Central memory CD8-positive, alpha-beta T cell (primary cell): ENCODE measurements at regions not wholly inside any gene's neighbourhood (a gene's known extent, or its start where the extent isn't known, plus 50 kb on each side); places are given as distances from the start of the nearest gene placed in this dataset.

Source experiments
- ATAC-seq: fragments of 150-1000 bp; cut with Tn5 transposase; replicated peaks from 2 replicates; pipeline ENCODE4 v1.10.0; 2022; ENCODE audit warnings: mild to moderate bottlenecking, moderate FRiP score, moderate number of reproducible peaks; ENCODE audit not compliant: poor library complexity, severe bottlenecking; ENCODE audit errors: extremely low read depth
- DNase-seq, 2 donors: peaks; one replicate each; pipeline ENCODE4 v3.0.0; 2021; ENCODE audit warnings: low spot score in 2 of 2
- H3K27ac Mint-ChIP-seq: one replicate; pipeline ENCODE4 v1.8.0; 2022; ENCODE audit warnings: low read depth, mild to moderate bottlenecking, moderate library complexity, mixed read lengths
- H3K27me3 Mint-ChIP-seq: one replicate; pipeline ENCODE4 v1.8.0; 2022; ENCODE audit warnings: mixed read lengths
- H3K36me3 Mint-ChIP-seq: one replicate; pipeline ENCODE4 v1.8.0; 2022; ENCODE audit warnings: mild to moderate bottlenecking, moderate library complexity, mixed read lengths; ENCODE audit not compliant: insufficient read depth
- H3K4me1 Mint-ChIP-seq: one replicate; pipeline ENCODE4 v1.8.0; 2022; ENCODE audit warnings: mixed read lengths
- H3K4me3 Mint-ChIP-seq: one replicate; pipeline ENCODE4 v1.8.0; 2022; ENCODE audit warnings: mild to moderate bottlenecking, moderate library complexity, mixed read lengths
- H3K9me3 Mint-ChIP-seq: one replicate; pipeline ENCODE4 v1.8.0; 2022; ENCODE audit warnings: mixed read lengths

DNA sequence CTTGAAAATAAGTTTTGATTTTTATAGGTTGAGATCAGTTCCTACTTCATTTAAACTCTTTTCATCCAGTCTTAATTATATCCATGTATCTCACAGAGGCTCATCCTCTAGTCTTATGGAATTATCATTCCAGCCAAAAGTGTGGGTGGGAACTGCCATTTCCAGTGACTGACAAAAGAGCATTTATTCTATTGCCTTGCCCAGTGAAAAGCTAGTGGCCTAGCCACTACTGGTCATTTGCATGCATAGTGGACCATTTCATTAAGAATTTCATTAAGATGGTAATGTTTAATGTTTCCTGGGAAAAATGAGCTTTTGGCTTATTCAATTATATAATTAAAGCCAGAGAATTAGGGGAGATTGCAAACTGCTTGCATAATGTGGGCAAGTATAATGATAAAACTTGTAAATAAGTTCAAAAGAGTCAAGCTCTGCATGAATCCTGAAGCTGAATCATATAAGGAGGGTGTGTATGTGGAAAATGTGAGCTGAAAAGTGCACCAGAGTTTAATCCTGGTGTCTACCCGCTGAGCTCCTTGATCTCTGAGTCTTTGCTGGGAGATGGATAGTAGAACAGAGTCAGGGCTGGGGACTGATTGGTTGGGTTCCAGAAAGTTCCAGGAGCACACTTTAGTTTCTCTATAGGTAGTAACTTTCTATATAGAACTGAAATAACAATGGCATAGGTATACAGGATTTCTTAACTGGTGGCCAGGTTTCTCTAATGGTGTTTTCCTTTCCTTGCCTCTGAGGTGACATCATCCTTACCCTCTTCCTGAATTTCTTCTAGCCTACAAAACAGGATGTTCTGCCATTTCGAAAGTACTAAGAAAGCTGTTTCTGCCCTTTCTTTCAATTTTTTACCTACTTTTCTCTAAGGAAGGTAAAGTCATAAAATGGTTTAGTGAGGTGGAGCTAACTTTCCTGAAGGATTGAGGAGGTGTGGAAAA, 78.5 kb downstream of the KIF4B start:
- no peak for DNase-seq
- ATAC-seq = no peak
- no peaks in the 10 kb centered on the region for H3K36me3 Mint-ChIP-seq
- H3K4me1 Mint-ChIP-seq = no peaks in the 10 kb centered on the region
- no peak overlapping the region for H3K4me3 Mint-ChIP-seq
- no peak overlapping the region for H3K27ac Mint-ChIP-seq
- no peaks in the 10 kb centered on the region for H3K9me3 Mint-ChIP-seq
- H3K27me3 Mint-ChIP-seq = peaks cover 61% of the 10 kb centered on the region

- Mint-ChIP-seq H3K4me3 (no peak overlapping the region), H3K27me3 (peaks cover 45% of the 10 kb centered on the region), H3K27ac (no peak overlapping the region), H3K36me3 (no peaks in the 10 kb centered on the region), H3K4me1 (no peaks in the 10 kb centered on the region), H3K9me3 (no peaks in the 10 kb centered on the region)
- ATAC-seq = no peak
- DNase-seq = no peak
These were observed 80.9 kb downstream of the KIF4B start for GRCh38 chr5:155094455-155094854.

DNA sequence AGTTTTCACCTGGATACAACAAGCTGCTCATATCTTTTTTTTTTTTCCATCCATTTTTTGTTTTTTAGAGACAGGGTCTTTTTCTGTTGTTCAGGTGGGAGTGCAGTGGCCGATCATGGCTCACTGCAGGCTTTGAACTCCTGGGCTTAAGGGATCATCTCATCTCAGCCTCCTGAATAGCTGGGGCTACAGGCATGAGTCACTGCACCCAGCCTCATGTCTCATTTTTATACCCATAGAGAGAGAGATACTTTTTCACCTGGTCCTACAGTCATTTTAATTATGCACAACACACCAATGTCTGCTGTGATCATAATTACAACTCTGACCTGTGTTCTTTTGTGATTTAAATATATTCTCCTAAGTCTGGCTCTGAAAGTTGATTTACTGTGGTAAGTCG, 84.4 kb downstream of the KIF4B start:
- ATAC-seq = no peak
- no peak for DNase-seq
- no peaks in the 10 kb centered on the region for H3K36me3 Mint-ChIP-seq
- no peak overlapping the region for H3K27ac Mint-ChIP-seq
- H3K4me1 Mint-ChIP-seq = no peaks in the 10 kb centered on the region
- peaks cover 33% of the 10 kb centered on the region for H3K27me3 Mint-ChIP-seq
- no peaks in the 10 kb centered on the region for H3K9me3 Mint-ChIP-seq
- no peak overlapping the region for H3K4me3 Mint-ChIP-seq

GRCh38 chr5:155098433-155098832, 84.9 kb downstream of the KIF4B start:
- ATAC-seq = no peak
- peaks cover 29% of the 10 kb centered on the region for H3K27me3 Mint-ChIP-seq
- H3K4me1 Mint-ChIP-seq = no peaks in the 10 kb centered on the region
- H3K27ac Mint-ChIP-seq = no peak overlapping the region
- H3K9me3 Mint-ChIP-seq = no peaks in the 10 kb centered on the region
- DNase-seq = no peak
- no peaks in the 10 kb centered on the region for H3K36me3 Mint-ChIP-seq
- H3K4me3 Mint-ChIP-seq = no peak overlapping the region

DNA sequence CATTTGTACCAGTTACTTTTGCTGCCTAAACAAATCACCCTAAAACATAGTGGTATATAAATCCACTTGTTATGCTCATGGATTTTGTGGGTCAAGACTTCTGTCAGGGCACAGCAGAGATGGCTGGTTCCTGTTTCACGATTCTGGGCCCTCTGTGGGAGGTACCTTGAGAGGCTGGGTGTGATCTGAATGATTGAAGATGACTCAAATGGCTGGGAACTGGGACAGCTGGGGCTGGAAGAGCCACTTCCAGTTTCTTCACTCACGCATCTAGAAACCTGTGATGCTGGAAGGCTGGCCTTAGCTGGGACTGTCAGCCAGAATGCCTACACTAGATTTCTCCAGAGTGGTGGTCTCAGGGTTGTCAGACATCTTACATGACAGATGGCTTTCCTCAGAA, 88.1 kb downstream of the KIF4B start:
- Mint-ChIP-seq H3K27ac (no peak overlapping the region), H3K36me3 (no peaks in the 10 kb centered on the region), H3K9me3 (no peaks in the 10 kb centered on the region), H3K4me3 (no peak overlapping the region), H3K4me1 (no peaks in the 10 kb centered on the region), H3K27me3 (peaks cover 27% of the 10 kb centered on the region)
- ATAC-seq = no peak
- no peak for DNase-seq

- no peaks in the 10 kb centered on the region for H3K36me3 Mint-ChIP-seq
- H3K9me3 Mint-ChIP-seq = no peaks in the 10 kb centered on the region
- H3K27ac Mint-ChIP-seq = no peak overlapping the region
- ATAC-seq (no peak), DNase-seq (no peak)
- no peak overlapping the region for H3K4me3 Mint-ChIP-seq
- no peaks in the 10 kb centered on the region for H3K4me1 Mint-ChIP-seq
- H3K27me3 Mint-ChIP-seq = peaks cover 28% of the 10 kb centered on the region
These were observed 89.6 kb downstream of the KIF4B start for GRCh38 chr5:155103146-155103545.

DNA sequence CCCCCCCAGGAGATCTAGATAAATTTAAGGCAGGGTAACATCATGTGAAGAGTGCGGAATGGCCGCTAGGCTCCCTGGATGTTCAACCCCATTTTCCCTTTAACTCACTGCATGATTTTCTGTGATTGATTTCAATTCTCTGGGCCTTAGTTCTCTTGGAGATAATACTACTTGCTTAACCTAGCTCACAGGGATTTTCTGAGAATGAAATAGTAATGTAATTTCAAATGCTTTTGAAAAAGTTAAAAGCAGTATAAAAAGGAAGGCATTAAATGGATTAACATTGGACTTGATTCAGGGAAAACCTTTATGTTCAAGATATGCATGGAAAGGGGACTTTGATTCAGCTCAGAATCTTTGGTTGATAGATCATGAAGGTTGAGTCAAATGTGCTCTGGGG, 90.9 kb downstream of the KIF4B start:
- Mint-ChIP-seq H3K27ac (no peak overlapping the region), H3K36me3 (no peaks in the 10 kb centered on the region), H3K27me3 (peaks cover 38% of the 10 kb centered on the region), H3K4me1 (no peaks in the 10 kb centered on the region), H3K9me3 (no peaks in the 10 kb centered on the region), H3K4me3 (no peak overlapping the region)
- no peak for DNase-seq
- ATAC-seq = no peak

GRCh38 chr5:155106221-155106620, 92.7 kb downstream of the KIF4B start:
- DNase-seq (no peak), ATAC-seq (no peak)
- H3K4me1 Mint-ChIP-seq = no peaks in the 10 kb centered on the region
- peaks cover 38% of the 10 kb centered on the region for H3K27me3 Mint-ChIP-seq
- no peaks in the 10 kb centered on the region for H3K36me3 Mint-ChIP-seq
- no peak overlapping the region for H3K27ac Mint-ChIP-seq
- H3K4me3 Mint-ChIP-seq = no peak overlapping the region
- no peaks in the 10 kb centered on the region for H3K9me3 Mint-ChIP-seq

DNA sequence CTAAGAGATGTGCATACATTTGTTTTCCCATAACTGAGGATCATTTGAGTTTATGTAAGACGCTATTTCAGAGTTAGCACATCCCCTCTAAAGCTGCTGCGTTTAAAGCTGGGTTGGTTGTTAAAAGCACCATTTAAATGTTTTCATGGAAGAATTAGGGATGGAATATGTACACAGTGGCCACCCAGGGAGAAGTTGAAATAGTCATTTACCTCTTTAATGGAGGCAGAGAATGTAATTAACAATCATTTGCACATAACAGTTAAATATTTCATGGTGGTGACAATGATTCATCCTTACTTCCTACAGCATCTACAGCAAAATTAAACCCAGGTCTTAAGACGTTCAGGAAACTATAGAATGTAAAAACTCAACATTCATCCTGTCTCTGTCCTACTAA, 100.3 kb downstream of the KIF4B start:
- ATAC-seq (no peak), DNase-seq (no peak)
- H3K4me1 Mint-ChIP-seq = no peaks in the 10 kb centered on the region
- H3K9me3 Mint-ChIP-seq = no peaks in the 10 kb centered on the region
- peaks cover 3% of the 10 kb centered on the region for H3K27me3 Mint-ChIP-seq
- no peak overlapping the region for H3K27ac Mint-ChIP-seq
- H3K36me3 Mint-ChIP-seq = peaks cover 1% of the 10 kb centered on the region
- H3K4me3 Mint-ChIP-seq = no peak overlapping the region

DNA sequence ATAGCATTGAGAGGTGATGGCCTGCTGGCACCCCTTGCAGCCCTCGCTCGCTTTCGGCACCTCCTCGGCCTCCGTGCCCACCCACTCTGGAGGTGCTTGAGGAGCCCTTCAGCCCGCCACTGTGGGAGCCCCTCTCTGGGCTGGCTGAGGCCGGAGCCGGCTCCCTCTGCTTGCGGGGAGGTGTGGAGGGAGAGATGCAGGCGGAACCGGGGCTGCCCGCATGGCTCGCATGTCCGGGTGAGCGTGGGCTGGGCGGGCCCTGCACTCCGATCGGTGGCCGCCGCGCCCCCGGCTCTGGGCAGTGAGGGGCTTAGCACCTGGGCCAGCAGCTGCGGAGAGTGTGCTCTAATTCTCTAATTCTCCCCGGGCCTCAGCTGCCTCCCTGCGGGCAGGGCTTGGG, 101.1 kb downstream of the KIF4B start:
- H3K36me3 Mint-ChIP-seq = peaks cover 1% of the 10 kb centered on the region
- no peaks in the 10 kb centered on the region for H3K4me1 Mint-ChIP-seq
- H3K9me3 Mint-ChIP-seq = no peaks in the 10 kb centered on the region
- H3K27ac Mint-ChIP-seq = no peak overlapping the region
- no peak for DNase-seq
- no peak for ATAC-seq
- H3K4me3 Mint-ChIP-seq = no peak overlapping the region
- H3K27me3 Mint-ChIP-seq = no peaks in the 10 kb centered on the region

DNA sequence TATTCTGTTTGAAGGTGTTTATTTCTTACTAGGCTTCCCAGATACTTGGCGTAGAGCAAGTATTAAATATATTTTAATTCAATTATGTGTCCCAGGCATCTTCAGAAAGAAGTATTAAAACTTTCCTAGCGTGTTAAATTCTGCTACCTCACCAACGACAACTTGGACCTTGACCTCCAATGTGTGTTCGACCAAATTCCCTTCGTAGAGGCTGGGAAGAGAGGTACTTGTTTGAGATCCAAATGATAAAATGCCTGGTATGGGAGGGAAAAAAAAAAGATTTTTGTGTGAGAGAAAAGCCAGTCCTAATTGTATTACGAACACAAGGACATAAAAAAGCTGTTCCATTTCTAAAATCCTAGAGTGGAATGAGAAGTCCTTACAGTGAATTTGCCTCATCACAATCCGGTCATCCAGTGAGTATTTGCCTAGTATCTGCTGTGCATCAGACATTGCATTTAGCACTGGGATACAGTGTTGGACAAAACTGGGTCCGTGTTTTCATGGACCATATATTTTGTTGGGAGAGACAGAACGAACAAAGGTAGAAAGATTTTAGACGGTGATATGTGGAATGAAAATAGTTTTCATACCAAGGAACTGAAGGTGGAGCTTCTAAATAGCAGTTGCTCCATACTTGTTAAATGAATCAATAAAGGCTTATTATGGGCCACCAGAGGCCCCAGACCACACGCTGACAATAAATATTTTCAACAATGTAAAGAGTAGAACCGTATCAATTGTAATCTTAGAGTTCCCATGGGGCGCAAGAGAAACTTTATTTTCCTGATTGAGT, 103.1 kb downstream of the KIF4B start:
- DNase-seq = no peak
- H3K36me3 Mint-ChIP-seq = peaks cover 1% of the 10 kb centered on the region
- H3K9me3 Mint-ChIP-seq = no peaks in the 10 kb centered on the region
- no peaks in the 10 kb centered on the region for H3K4me1 Mint-ChIP-seq
- ATAC-seq = no peak
- no peaks in the 10 kb centered on the region for H3K27me3 Mint-ChIP-seq
- no peak overlapping the region for H3K27ac Mint-ChIP-seq
- no peak overlapping the region for H3K4me3 Mint-ChIP-seq

DNA sequence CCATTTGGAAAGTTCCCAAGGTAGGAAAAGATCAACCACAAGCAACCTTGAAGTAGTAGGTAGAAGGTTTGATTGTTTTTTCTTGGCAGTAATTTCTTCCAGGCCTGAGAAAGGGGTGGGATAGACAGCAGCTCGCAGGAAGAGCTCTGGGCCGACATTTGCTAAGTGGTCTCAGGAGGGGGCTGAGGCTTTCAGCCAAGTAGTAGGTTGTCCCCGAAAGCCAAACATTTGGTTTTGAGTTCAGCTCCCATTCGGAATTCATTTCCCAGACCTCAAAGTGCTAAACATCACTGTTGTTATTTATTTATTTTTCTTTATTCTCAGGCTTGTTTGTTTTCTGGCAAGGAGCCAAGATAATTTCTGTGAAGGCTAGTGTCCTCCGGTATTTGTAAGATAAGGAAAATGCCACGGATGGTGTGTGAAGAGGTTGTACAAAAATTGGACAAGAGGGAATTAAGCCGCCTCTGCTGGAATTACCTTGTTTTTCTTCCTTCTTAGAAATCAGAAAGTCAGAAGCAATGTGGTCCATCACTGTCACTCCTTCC, 112.1 kb downstream of the KIF4B start:
- Mint-ChIP-seq H3K4me1 (no peaks in the 10 kb centered on the region), H3K27me3 (peaks cover 22% of the 10 kb centered on the region), H3K27ac (no peak overlapping the region), H3K4me3 (no peak overlapping the region), H3K9me3 (no peaks in the 10 kb centered on the region), H3K36me3 (no peaks in the 10 kb centered on the region)
- DNase-seq (no peak), ATAC-seq (no peak)

- ATAC-seq (no peak), DNase-seq (no peak)
- Mint-ChIP-seq H3K36me3 (no peaks in the 10 kb centered on the region), H3K27ac (no peak overlapping the region), H3K4me1 (no peaks in the 10 kb centered on the region), H3K9me3 (no peaks in the 10 kb centered on the region), H3K4me3 (no peak overlapping the region), H3K27me3 (peaks cover 22% of the 10 kb centered on the region)
These were observed 113.0 kb downstream of the KIF4B start for GRCh38 chr5:155126573-155126972.
